ENCODE measurements at regions not wholly inside any gene's neighbourhood (a gene's known extent, or its start where the extent isn't known, plus 50 kb on each side); places are given as distances from the start of the nearest gene placed in this dataset.
"Not testable (repeated sequence)": the region's sequence is repeated elsewhere in the genome, so short reads cannot be mapped to it uniquely, and the experiment has no call there.

GRCh38 chr17:27958708-27959381 lies 65.7 kb upstream of the LYRM9 start:
- no peak for TF ChIP-seq EZH2 (IDR thresholded peaks at IDR 0.05; ENCODE audit: insufficient read depth, low read length)
- TF ChIP-seq CTCF (IDR thresholded peaks at IDR 0.05; ENCODE audit: insufficient read depth, low read depth, low read length): no peak
- no peaks in the 10 kb centered on the region for H3K79me2 ChIP-seq (ENCODE audit: insufficient read depth, low read length)
- no peak overlapping the region for H3K27ac ChIP-seq (ENCODE audit: low read depth, low read length)
- Mint-ChIP-seq H3K9me3 (ENCODE audit: unreplicated experiment) (no peaks in the 10 kb centered on the region), H3K27ac (ENCODE audit: unreplicated experiment) (no peak overlapping the region), H3K4me1 (ENCODE audit: low read depth, unreplicated experiment) (peaks cover 5% of the 10 kb centered on the region), H3K27me3 (ENCODE audit: low read depth, unreplicated experiment) (peaks cover 19% of the 10 kb centered on the region), H3K4me3 (ENCODE audit: unreplicated experiment) (no peak overlapping the region), H3K36me3 (ENCODE audit: low read depth, unreplicated experiment) (no peaks in the 10 kb centered on the region)
- no peak overlapping the region for H3K9ac ChIP-seq (ENCODE audit: low read length)
- DNase-seq (ENCODE audit: low read depth) (no peak), FAIRE-seq (no peak)
- H3K4me3 ChIP-seq (ENCODE audit: insufficient read depth, low read depth, low read length): no peak overlapping the region
- no peaks in the 10 kb centered on the region for H3K36me3 ChIP-seq (ENCODE audit: insufficient read depth, low read length)
- peaks cover 7% of the 10 kb centered on the region for H3K27me3 ChIP-seq (ENCODE audit: insufficient read depth, low read length)
- H2AFZ ChIP-seq (ENCODE audit: low read depth, low read length): no peak overlapping the region
- H4K20me1 ChIP-seq (ENCODE audit: insufficient read depth, low read length): no peaks in the 10 kb centered on the region
- H3K4me2 ChIP-seq (ENCODE audit: low read length): no peak overlapping the region
- no peaks in the 10 kb centered on the region for H3K9me3 ChIP-seq (ENCODE audit: insufficient read depth, low read depth, low read length)
- no peaks in the 10 kb centered on the region for H3K4me1 ChIP-seq (ENCODE audit: insufficient read depth, low read length)

DNA sequence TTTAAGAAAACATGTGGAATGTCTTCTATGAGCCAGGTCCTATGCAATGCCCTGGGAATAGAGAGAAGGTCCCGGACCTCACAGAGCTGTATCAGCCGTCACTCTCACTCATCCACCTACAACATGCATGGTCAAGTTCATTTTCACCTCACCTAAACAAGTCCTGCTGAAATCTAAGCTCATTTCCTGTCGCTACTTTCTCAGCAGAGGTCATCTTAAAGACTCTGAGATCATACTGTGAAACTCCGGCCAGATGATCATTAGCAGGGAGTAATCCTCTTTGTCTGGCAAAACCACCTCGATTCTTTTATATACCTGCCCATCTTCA lies 66.2 kb upstream of the LYRM9 start:
- FAIRE-seq (no peak), DNase-seq (ENCODE audit: low read depth) (no peak)
- Histone ChIP-seq H3K9me3 (ENCODE audit: insufficient read depth, low read depth, low read length) (no peaks in the 10 kb centered on the region), H4K20me1 (ENCODE audit: insufficient read depth, low read length) (no peaks in the 10 kb centered on the region), H3K36me3 (ENCODE audit: insufficient read depth, low read length) (no peaks in the 10 kb centered on the region), H3K79me2 (ENCODE audit: insufficient read depth, low read length) (no peaks in the 10 kb centered on the region), H2AFZ (ENCODE audit: low read depth, low read length) (no peak overlapping the region), H3K27ac (ENCODE audit: low read depth, low read length) (no peak overlapping the region), H3K27me3 (ENCODE audit: insufficient read depth, low read length) (peaks cover 5% of the 10 kb centered on the region), H3K4me2 (ENCODE audit: low read length) (no peak overlapping the region), H3K4me3 (ENCODE audit: insufficient read depth, low read depth, low read length) (no peak overlapping the region), H3K4me1 (ENCODE audit: insufficient read depth, low read length) (no peaks in the 10 kb centered on the region), H3K9ac (ENCODE audit: low read length) (no peak overlapping the region)
- Mint-ChIP-seq H3K4me3 (ENCODE audit: unreplicated experiment) (no peak overlapping the region), H3K9me3 (ENCODE audit: unreplicated experiment) (no peaks in the 10 kb centered on the region), H3K27me3 (ENCODE audit: low read depth, unreplicated experiment) (peaks cover 17% of the 10 kb centered on the region), H3K27ac (ENCODE audit: unreplicated experiment) (no peak overlapping the region), H3K4me1 (ENCODE audit: low read depth, unreplicated experiment) (peaks cover 5% of the 10 kb centered on the region), H3K36me3 (ENCODE audit: low read depth, unreplicated experiment) (no peaks in the 10 kb centered on the region)
- no peak for TF ChIP-seq CTCF (IDR thresholded peaks at IDR 0.05; ENCODE audit: insufficient read depth, low read depth, low read length)
- no peak for TF ChIP-seq EZH2 (IDR thresholded peaks at IDR 0.05; ENCODE audit: insufficient read depth, low read length)

GRCh38 chr17:27960183-27960849 lies 67.2 kb upstream of the LYRM9 start:
- Histone ChIP-seq H3K9ac (ENCODE audit: low read length) (no peak overlapping the region), H3K79me2 (ENCODE audit: insufficient read depth, low read length) (no peaks in the 10 kb centered on the region), H3K4me2 (ENCODE audit: low read length) (no peak overlapping the region), H3K36me3 (ENCODE audit: insufficient read depth, low read length) (no peaks in the 10 kb centered on the region), H4K20me1 (ENCODE audit: insufficient read depth, low read length) (no peaks in the 10 kb centered on the region), H3K4me1 (ENCODE audit: insufficient read depth, low read length) (no peaks in the 10 kb centered on the region), H3K4me3 (ENCODE audit: insufficient read depth, low read depth, low read length) (no peak overlapping the region), H3K9me3 (ENCODE audit: insufficient read depth, low read depth, low read length) (no peaks in the 10 kb centered on the region), H2AFZ (ENCODE audit: low read depth, low read length) (no peak overlapping the region), H3K27ac (ENCODE audit: low read depth, low read length) (no peak overlapping the region), H3K27me3 (ENCODE audit: insufficient read depth, low read length) (peaks cover 2% of the 10 kb centered on the region)
- Mint-ChIP-seq H3K4me3 (ENCODE audit: unreplicated experiment) (no peak overlapping the region), H3K9me3 (ENCODE audit: unreplicated experiment) (no peaks in the 10 kb centered on the region), H3K27me3 (ENCODE audit: low read depth, unreplicated experiment) (peaks cover 17% of the 10 kb centered on the region), H3K27ac (ENCODE audit: unreplicated experiment) (no peak overlapping the region), H3K4me1 (ENCODE audit: low read depth, unreplicated experiment) (peaks cover 5% of the 10 kb centered on the region), H3K36me3 (ENCODE audit: low read depth, unreplicated experiment) (no peaks in the 10 kb centered on the region)
- no peak for FAIRE-seq
- no peak for DNase-seq (ENCODE audit: low read depth)
- TF ChIP-seq EZH2 (IDR thresholded peaks at IDR 0.05; ENCODE audit: insufficient read depth, low read length): no peak
- no peak for TF ChIP-seq CTCF (IDR thresholded peaks at IDR 0.05; ENCODE audit: insufficient read depth, low read depth, low read length)

GRCh38 chr17:27962581-27962980 lies 69.4 kb upstream of the LYRM9 start:
- H3K4me3 Mint-ChIP-seq (ENCODE audit: unreplicated experiment); H3K27me3 ChIP-seq (ENCODE audit: insufficient read depth, low read length); H3K27ac Mint-ChIP-seq (ENCODE audit: unreplicated experiment); H3K79me2 ChIP-seq (ENCODE audit: insufficient read depth, low read length); H4K20me1 ChIP-seq (ENCODE audit: insufficient read depth, low read length); H3K4me1 ChIP-seq (ENCODE audit: insufficient read depth, low read length); H3K27ac ChIP-seq (ENCODE audit: low read depth, low read length); H3K36me3 ChIP-seq (ENCODE audit: insufficient read depth, low read length); DNase-seq (ENCODE audit: low read depth); H3K36me3 Mint-ChIP-seq (ENCODE audit: low read depth, unreplicated experiment); H3K4me1 Mint-ChIP-seq (ENCODE audit: low read depth, unreplicated experiment); H2AFZ ChIP-seq (ENCODE audit: low read depth, low read length); H3K9me3 Mint-ChIP-seq (ENCODE audit: unreplicated experiment); H3K4me3 ChIP-seq (ENCODE audit: insufficient read depth, low read depth, low read length); H3K9ac ChIP-seq (ENCODE audit: low read length); H3K4me2 ChIP-seq (ENCODE audit: low read length); FAIRE-seq; H3K9me3 ChIP-seq (ENCODE audit: insufficient read depth, low read depth, low read length): not testable (repeated sequence)
- H3K27me3 Mint-ChIP-seq (ENCODE audit: low read depth, unreplicated experiment): peaks cover 18% of the 10 kb centered on the region
